Keratinocyte (primary cell): ENCODE measurements at regions not wholly inside any gene's neighbourhood (a gene's known extent, or its start where the extent isn't known, plus 50 kb on each side); places are given as distances from the start of the nearest gene placed in this dataset.

Experiments used
- DNase-seq: peaks from one replicate; pipeline ENCODE4 v3.0.0-alpha.2; 2011; ENCODE audit warnings: low read depth, missing footprints, low spot score
- FAIRE-seq: peaks from 2 replicates; lab custom pipeline; 2011; peaks lifted over from hg19 to GRCh38; lab: Jason Lieb, UNC
- H2AFZ ChIP-seq: 2 replicates; pipeline ENCODE4 v1.6.0; 2012; ENCODE audit warnings: low read length, control low read depth, inconsistent platforms; ENCODE audit not compliant: control insufficient read depth
- H3K27ac ChIP-seq: 2 replicates; pipeline ENCODE4 v1.5.1; 2011; ENCODE audit warnings: low read length; ENCODE audit not compliant: control insufficient read depth, insufficient read depth
- H3K27me3 ChIP-seq: 3 replicates; pipeline ENCODE4 v1.6.0; 2011; ENCODE audit warnings: low read length; ENCODE audit not compliant: control insufficient read depth, insufficient read depth; ENCODE audit errors: extremely low read depth
- H3K36me3 ChIP-seq, 2 experiments: 2 replicates in 1 of 2; 3 replicates in 1 of 2; pipeline ENCODE4 v1.5.1; 2011; ENCODE audit warnings: low read length in 2 of 2, mild to moderate bottlenecking in 1 of 2; ENCODE audit not compliant: control insufficient read depth in 2 of 2, insufficient read depth in 2 of 2; ENCODE audit errors: extremely low read depth in 1 of 2
- H3K4me1 ChIP-seq: 3 replicates; pipeline ENCODE4 v1.5.1; 2011; ENCODE audit warnings: low read length; ENCODE audit not compliant: control insufficient read depth, insufficient read depth; ENCODE audit errors: extremely low read depth
- H3K4me2 ChIP-seq: 3 replicates; pipeline ENCODE4 v1.6.0; 2011; ENCODE audit warnings: low read depth, low read length; ENCODE audit not compliant: control insufficient read depth, insufficient read depth; ENCODE audit errors: extremely low read depth
- H3K4me3 ChIP-seq, 3 experiments: fragments of 200-600 bp in 1 of 3; sonication (generic) in 1 of 3; 2 replicates in 2 of 3; 3 replicates in 1 of 3; pipeline ENCODE4 v1.5.1; 2011 to 2016; ENCODE audit warnings: low read length in 3 of 3, mild to moderate bottlenecking in 3 of 3, control low read depth in 2 of 3, inconsistent platforms in 1 of 3, low read depth in 1 of 3, mixed read lengths in 1 of 3, mixed run types in 1 of 3, moderate library complexity in 1 of 3; ENCODE audit not compliant: control insufficient read depth in 2 of 3, insufficient read depth in 2 of 3; ENCODE audit errors: extremely low read depth in 1 of 3
- H3K79me2 ChIP-seq: 2 replicates; pipeline ENCODE4 v1.6.0; 2012; ENCODE audit warnings: low read length; ENCODE audit not compliant: control insufficient read depth, insufficient read depth
- H3K9ac ChIP-seq: 3 replicates; pipeline ENCODE4 v1.6.0; 2011; ENCODE audit warnings: low read length; ENCODE audit not compliant: control insufficient read depth, insufficient read depth; ENCODE audit errors: extremely low read depth
- H3K9me1 ChIP-seq: 3 replicates; pipeline ENCODE4 v1.6.0; 2011; ENCODE audit warnings: low read length; ENCODE audit not compliant: control insufficient read depth, insufficient read depth; ENCODE audit errors: extremely low read depth
- H3K9me3 ChIP-seq: 2 replicates; pipeline ENCODE4 v1.5.1; 2012; ENCODE audit warnings: low read depth, low read length; ENCODE audit not compliant: control insufficient read depth
- H4K20me1 ChIP-seq: 3 replicates; pipeline ENCODE4 v1.6.0; 2011; ENCODE audit warnings: low read length; ENCODE audit not compliant: control insufficient read depth, insufficient read depth; ENCODE audit errors: extremely low read depth
- CTCF ChIP-seq, 3 experiments: IDR thresholded peaks in 1 of 3; conservative IDR thresholded peaks in 1 of 3; optimal IDR thresholded peaks in 1 of 3; 2 replicates in 2 of 3; 3 replicates in 1 of 3; pipeline versions ENCODE3 to v1.5.1; 2011; ENCODE audit warnings: low read length in 3 of 3, mild to moderate bottlenecking in 3 of 3, moderate library complexity in 2 of 3, control low read depth in 1 of 3, inconsistent platforms in 1 of 3; ENCODE audit not compliant: insufficient read depth in 2 of 3; ENCODE audit errors: extremely low read depth in 1 of 3
- EZH2 ChIP-seq: IDR thresholded peaks from one replicate; pipeline ENCODE4 v1.6.1; 2012; ENCODE audit warnings: inconsistent platforms, mild to moderate bottlenecking, low read length, moderate library complexity
- dilution Hi-C: fragments of 300-500 bp; cut with MboI; formaldehyde crosslinking; loops from one replicate; pipeline ENCODE4 v1.7.0; 2020; ENCODE audit warnings: low sequenced_read_pairs; ENCODE audit not compliant: extremely low pct_ligation_motif_present

GRCh38 chr6:2593167-2593566 lies 157.6 kb downstream of the MYLK4 start:
- Histone ChIP-seq H3K4me2 (no peak overlapping the region), H3K9me1 (no peaks in the 10 kb centered on the region), H3K36me3 (no peaks in the 10 kb centered on the region), H3K4me3 (no peak overlapping the region), H2AFZ (no peak overlapping the region), H3K27ac (no peak overlapping the region), H3K27me3 (no peaks in the 10 kb centered on the region), H3K9ac (no peak overlapping the region), H3K4me1 (peaks cover 24% of the 10 kb centered on the region), H4K20me1 (no peaks in the 10 kb centered on the region), H3K9me3 (no peaks in the 10 kb centered on the region), H3K79me2 (no peaks in the 10 kb centered on the region)
- no peak for TF ChIP-seq EZH2
- TF ChIP-seq CTCF (optimal IDR thresholded peaks at IDR 0.05 in 1 of 3, IDR thresholded peaks at IDR 0.05 in 1 of 3, conservative IDR thresholded peaks at IDR 0.05 in 1 of 3; ENCODE audit: extremely low read depth in 1 of 3, insufficient read depth in 2 of 3, low read length in 3 of 3): no peak
- no peak for FAIRE-seq
- no peak for DNase-seq
- dilution Hi-C loops: no loop called here

GRCh38 chr6:2589171-2589661 lies 161.5 kb downstream of the MYLK4 start:
- Histone ChIP-seq H4K20me1 (no peaks in the 10 kb centered on the region), H3K4me2 (peak overlapping the region; percentile 45), H3K4me1 (peaks cover 12% of the 10 kb centered on the region), H3K9me3 (no peaks in the 10 kb centered on the region), H3K4me3 (no peak overlapping the region), H3K27me3 (no peaks in the 10 kb centered on the region), H3K79me2 (no peaks in the 10 kb centered on the region), H3K9me1 (no peaks in the 10 kb centered on the region), H2AFZ (no peak overlapping the region), H3K36me3 (no peaks in the 10 kb centered on the region), H3K27ac (peak overlapping the region; percentile 31), H3K9ac (peak overlapping the region; percentile 9)
- FAIRE-seq (no peak), DNase-seq (peak; percentile 33)
- dilution Hi-C loops: no loop called here
- TF ChIP-seq CTCF (optimal IDR thresholded peaks at IDR 0.05 in 1 of 3, IDR thresholded peaks at IDR 0.05 in 1 of 3, conservative IDR thresholded peaks at IDR 0.05 in 1 of 3; ENCODE audit: extremely low read depth in 1 of 3, insufficient read depth in 2 of 3, low read length in 3 of 3) (no peak), EZH2 (no peak)
